VCaP (cell line): ENCODE measurements at regions not wholly inside any gene's neighbourhood (a gene's known extent, or its start where the extent isn't known, plus 50 kb on each side); places are given as distances from the start of the nearest gene placed in this dataset.

Experiments used
- H3K27ac ChIP-seq: fragments of 450-650 bp; 2 replicates; pipeline ENCODE4 v1.5.1; 2017
- CTCF ChIP-seq: fragments of 450-650 bp; conservative IDR thresholded peaks from 2 replicates; pipeline ENCODE4 v1.5.1; 2017; ENCODE audit warnings: mild to moderate bottlenecking, moderate library complexity

- no peak overlapping the region for H3K27ac ChIP-seq
- TF ChIP-seq CTCF = no peak
These were observed 975.6 kb downstream of the DCDC2C start for GRCh38 chr2:4678927-4679326.

- H3K27ac ChIP-seq = no peak overlapping the region
- no peak for TF ChIP-seq CTCF
These were observed 976.0 kb downstream of the DCDC2C start for GRCh38 chr2:4679391-4679790.

- no peak for TF ChIP-seq CTCF
- no peak overlapping the region for H3K27ac ChIP-seq
These were observed 981.5 kb downstream of the DCDC2C start for GRCh38 chr2:4684921-4685320.

- no peak overlapping the region for H3K27ac ChIP-seq
- TF ChIP-seq CTCF = no peak
These were observed 987.5 kb downstream of the DCDC2C start for GRCh38 chr2:4690913-4691312.

GRCh38 chr2:4693266-4693665 lies 989.9 kb downstream of the DCDC2C start:
- no peak overlapping the region for H3K27ac ChIP-seq
- no peak for TF ChIP-seq CTCF

- TF ChIP-seq CTCF = no peak
- H3K27ac ChIP-seq = no peak overlapping the region
These were observed 992.0 kb downstream of the DCDC2C start for GRCh38 chr2:4695281-4695861.

GRCh38 chr2:4715065-4715464 lies 977.1 kb upstream of the SOX11 start:
- TF ChIP-seq CTCF = peak; percentile 75
- H3K27ac ChIP-seq = no peak overlapping the region
